Spleen (tissue), 11 donors: ENCODE measurements at regions not wholly inside any gene's neighbourhood (a gene's known extent, or its start where the extent isn't known, plus 50 kb on each side); places are given as distances from the start of the nearest gene placed in this dataset.

Experiments
- DNase-seq: peaks from one replicate; pipeline ENCODE4 v3.0.0-alpha.2; 2020
- H3K27ac ChIP-seq, 8 donors: fragments of 200-600 bp; sonication (generic) in 7 of 8; 1 replicate in 4 of 8; 2 replicates in 4 of 8; pipeline versions ENCODE4 v1.5.0 to v1.8.0; 2016 to 2021; ENCODE audit warnings: inconsistent platforms in 4 of 8, mild to moderate bottlenecking in 4 of 8, moderate library complexity in 1 of 8
- H3K27me3 ChIP-seq, 7 donors: fragments of 200-600 bp; sonication (generic) in 6 of 7; replicated peaks in 1 of 7; 1 replicate in 4 of 7; 2 replicates in 3 of 7; pipeline versions ENCODE4 v1.5.0 to v1.8.0; 2016 to 2021; ENCODE audit warnings: inconsistent platforms in 3 of 7, mild to moderate bottlenecking in 1 of 7
- H3K36me3 ChIP-seq, 6 donors: fragments of 200-600 bp; sonication (generic) in 5 of 6; 1 replicate in 4 of 6; 2 replicates in 2 of 6; pipeline versions ENCODE4 v1.5.0 to v1.8.0; 2016 to 2021; ENCODE audit warnings: inconsistent platforms in 2 of 6
- H3K4me1 ChIP-seq, 6 donors: fragments of 200-600 bp; sonication (generic) in 5 of 6; 1 replicate in 3 of 6; 2 replicates in 3 of 6; pipeline versions ENCODE4 v1.5.0 to v1.8.0; 2016 to 2021; ENCODE audit warnings: inconsistent platforms in 3 of 6
- H3K4me3 ChIP-seq, 8 donors: fragments of 200-600 bp; sonication (generic) in 7 of 8; 1 replicate in 4 of 8; 2 replicates in 4 of 8; pipeline versions ENCODE4 v1.5.0 to v1.8.0; 2016 to 2021; ENCODE audit warnings: inconsistent platforms in 4 of 8, mild to moderate bottlenecking in 4 of 8, moderate library complexity in 2 of 8
- H3K9me3 ChIP-seq, 8 donors: fragments of 200-600 bp; sonication (generic) in 7 of 8; 1 replicate in 4 of 8; 2 replicates in 4 of 8; pipeline versions ENCODE4 v1.5.0 to v1.8.0; 2016 to 2021; ENCODE audit warnings: inconsistent platforms in 4 of 8
- CTCF ChIP-seq, 11 experiments: fragments of 200-600 bp in 7 of 11; fragments of 450-650 bp in 4 of 11; sonication (generic) in 4 of 11; IDR thresholded peaks in 8 of 11; conservative IDR thresholded peaks in 3 of 11; 1 replicate in 7 of 11; 2 replicates in 4 of 11; pipeline versions ENCODE4 v1.4.0 to v1.8.0; 2016 to 2021; ENCODE audit warnings: antibody characterized with exemption in 11 of 11, inconsistent platforms in 4 of 11, mild to moderate bottlenecking in 1 of 11
- POLR2A ChIP-seq, 3 donors: fragments of 450-650 bp; IDR thresholded peaks; one replicate each; pipeline ENCODE4 v1.5.1; 2017; ENCODE audit warnings: antibody characterized with exemption in 3 of 3, mild to moderate bottlenecking in 1 of 3
- POLR2AphosphoS5 ChIP-seq, 3 donors: sonication (generic); formaldehyde crosslinking; IDR thresholded peaks; one replicate each; pipeline ENCODE4 v1.5.1; 2017; ENCODE audit warnings: antibody characterized with exemption in 3 of 3
- WGBS, 5 donors: extraction: QIAGEN DNeasy Blood & Tissue Kit in 3 of 5; methylation state at CpG; one replicate each; pipeline versions ENCODE4 v1.1.5 to v1.1.7; 2013 to 2018; 5-methylcytosine and 5-hydroxymethylcytosine counted together
- intact Hi-C: fragments of 100-400 bp; cut with DNase I; formaldehyde crosslinking; loops from one replicate; pipeline ENCODE4 v1.15.0; 2023; ENCODE audit warnings: low total_unique reads
- donor health status: healthy with polysubstance abuse.
- donor health status: DM: no; HTN: no; CAD: no; lungs with moderate emphysema.
- donor health status: DM: no; HTN: no; CAD: no.
- donor health status: Bipolar disorder and iron deficiency.
- donor health status: healthy.
- donor health status: DM: no; HTN: no; CAD: no.
- donor health status: DM: yes; HTN: yes; CAD: no.

DNA sequence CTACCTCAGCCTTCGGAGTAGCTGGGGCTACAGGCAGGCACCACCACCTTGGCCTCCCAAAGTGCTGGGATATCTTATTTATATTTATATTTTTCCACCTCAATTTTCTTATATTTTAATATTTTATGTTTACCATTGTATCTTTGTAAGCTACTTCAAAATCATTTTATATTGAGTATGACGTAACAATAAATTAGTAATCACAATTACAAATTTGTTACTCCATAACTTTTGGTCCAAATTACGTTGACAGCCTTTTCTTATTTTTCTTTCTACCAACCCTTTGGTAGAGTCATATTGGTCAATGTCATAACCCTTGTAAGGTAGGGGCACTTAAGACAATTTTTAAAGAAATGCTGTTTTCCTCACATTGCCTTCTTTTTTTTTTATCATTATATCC is 104.0 kb upstream of the H2AZ1 start:
- intact Hi-C loops: no loop called here
- Histone ChIP-seq H3K4me3 (no peak overlapping the region), H3K36me3 (no peaks in the 10 kb centered on the region), H3K27ac (no peak overlapping the region), H3K9me3 (no peaks in the 10 kb centered on the region), H3K4me1 (no peaks in the 10 kb centered on the region), H3K27me3 (peaks cover 0 to 6% (median 0%) of the 10 kb centered on the region in 7 donors)
- no peak for TF ChIP-seq POLR2AphosphoS5 (IDR thresholded peaks at IDR 0.05)
- TF ChIP-seq POLR2A (IDR thresholded peaks at IDR 0.05): no peak
- TF ChIP-seq CTCF (IDR thresholded peaks at IDR 0.05 in 8 of 11, conservative IDR thresholded peaks at IDR 0.05 in 3 of 11): no peak
- no peak for DNase-seq
- WGBS, 5 donors: 79 to 88% (median 81%) methylated on average over 3 of the region's 3 CpGs

DNA sequence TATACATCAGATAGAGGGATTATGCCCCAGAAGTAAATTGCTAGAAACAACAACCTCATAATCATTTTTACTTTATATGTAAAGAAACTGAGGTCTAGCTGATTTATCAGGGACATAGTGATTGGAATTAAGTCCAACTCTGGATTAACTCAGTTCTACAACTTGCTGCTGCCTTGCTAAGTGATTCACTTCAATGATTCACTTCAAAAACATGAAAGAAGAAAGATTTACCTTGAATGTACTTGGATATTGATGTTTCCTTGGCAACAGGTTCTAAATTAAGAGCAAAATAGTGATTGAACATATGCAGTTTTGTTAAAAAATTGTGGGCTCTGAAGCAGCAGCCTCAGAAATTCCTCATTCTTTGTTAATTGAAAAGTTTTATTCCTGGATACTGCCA is 99.8 kb upstream of the H2AZ1 start:
- Histone ChIP-seq H3K36me3 (no peaks in the 10 kb centered on the region), H3K9me3 (peaks cover 0 to 3% (median 0%) of the 10 kb centered on the region in 8 donors), H3K27ac (no peak overlapping the region), H3K4me1 (no peaks in the 10 kb centered on the region), H3K4me3 (no peak overlapping the region), H3K27me3 (peaks cover 0 to 6% (median 0%) of the 10 kb centered on the region in 7 donors)
- no peak for TF ChIP-seq CTCF (IDR thresholded peaks at IDR 0.05 in 8 of 11, conservative IDR thresholded peaks at IDR 0.05 in 3 of 11)
- DNase-seq: no peak
- intact Hi-C loops: no loop called here

GRCh38 chr4:100042711-100043110 is 92.6 kb upstream of the H2AZ1 start:
- 82 to 84% (median 84%) methylated on average over 2 of the region's 2 CpGs for WGBS, 5 donors
- Histone ChIP-seq H3K36me3 (no peaks in the 10 kb centered on the region), H3K9me3 (peaks cover 0 to 3% (median 0%) of the 10 kb centered on the region in 8 donors), H3K4me3 (no peak overlapping the region), H3K4me1 (no peaks in the 10 kb centered on the region), H3K27ac (no peak overlapping the region), H3K27me3 (no peaks in the 10 kb centered on the region)
- TF ChIP-seq POLR2A (IDR thresholded peaks at IDR 0.05) (no peak), POLR2AphosphoS5 (IDR thresholded peaks at IDR 0.05) (no peak), CTCF (IDR thresholded peaks at IDR 0.05 in 8 of 11, conservative IDR thresholded peaks at IDR 0.05 in 3 of 11) (no peak)
- intact Hi-C loops: no loop called here
- DNase-seq: no peak

DNA sequence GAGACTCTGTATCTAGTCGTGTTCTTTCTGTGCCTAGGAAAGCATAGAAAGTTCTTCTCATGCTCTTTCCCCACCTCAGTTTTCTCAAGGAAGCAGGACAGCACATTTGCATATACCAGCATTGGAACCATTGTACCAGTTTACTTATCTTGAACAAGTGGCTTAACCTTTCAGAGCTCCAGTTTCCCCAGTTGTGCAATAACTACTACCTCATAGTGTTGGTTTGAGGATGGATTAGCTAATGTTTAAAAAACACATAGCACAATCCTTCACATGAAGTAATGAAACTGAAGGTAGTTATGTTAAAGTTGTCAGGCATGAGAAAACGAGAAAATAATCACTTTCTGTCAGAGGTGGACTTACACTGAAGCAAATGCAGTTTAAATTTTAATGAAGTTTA is 92.2 kb upstream of the H2AZ1 start:
- Histone ChIP-seq H3K4me3 (no peak overlapping the region), H3K36me3 (no peaks in the 10 kb centered on the region), H3K27me3 (no peaks in the 10 kb centered on the region), H3K9me3 (peaks cover 0 to 4% (median 0%) of the 10 kb centered on the region in 8 donors), H3K27ac (no peak overlapping the region), H3K4me1 (no peaks in the 10 kb centered on the region)
- intact Hi-C loops: no loop called here
- no peak for DNase-seq
- 64 to 87% (median 74%) methylated on average over 2 of the region's 2 CpGs for WGBS, 5 donors
- TF ChIP-seq POLR2AphosphoS5 (IDR thresholded peaks at IDR 0.05) (no peak), POLR2A (IDR thresholded peaks at IDR 0.05) (no peak), CTCF (IDR thresholded peaks at IDR 0.05 in 8 of 11, conservative IDR thresholded peaks at IDR 0.05 in 3 of 11) (no peak)
